Lower leg skin (tissue), 4 donors: ENCODE measurements at regions not wholly inside any gene's neighbourhood (a gene's known extent, or its start where the extent isn't known, plus 50 kb on each side); places are given as distances from the start of the nearest gene placed in this dataset.

Experiments used
- DNase-seq, 2 donors: peaks; one replicate each; pipeline ENCODE4 v3.0.0-alpha.2; 2019; ENCODE audit warnings: low spot score in 2 of 2
- H3K4me3 ChIP-seq: fragments of 200-600 bp; sonication (generic); 2 replicates; pipeline ENCODE4 v1.5.1; 2017; ENCODE audit warnings: mild to moderate bottlenecking, low read depth; ENCODE audit not compliant: poor library complexity, severe bottlenecking
- POLR2A ChIP-seq, 2 donors: fragments of 450-650 bp; IDR thresholded peaks; one replicate each; pipeline ENCODE4 v1.6.1; 2016 to 2017; ENCODE audit warnings: antibody characterized with exemption in 2 of 2, mild to moderate bottlenecking in 1 of 2, moderate library complexity in 1 of 2
- WGBS, 2 donors: methylation state at CpG; one replicate each; pipeline ENCODE4 v1.1.5; 2018; 5-methylcytosine and 5-hydroxymethylcytosine counted together
- intact Hi-C: fragments of 100-400 bp; cut with DNase I; formaldehyde crosslinking; loops from one replicate; pipeline ENCODE4 v1.15.0; 2023; ENCODE audit warnings: low total_unique reads
- TF ChIP-seq, protein P1 (sequence below), 3 donors: fragments of 450-650 bp; IDR thresholded peaks; one replicate each; pipeline ENCODE4 v1.5.1; 2016; ENCODE audit warnings: antibody characterized with exemption in 3 of 3, mild to moderate bottlenecking in 3 of 3, moderate library complexity in 2 of 3

DNA sequence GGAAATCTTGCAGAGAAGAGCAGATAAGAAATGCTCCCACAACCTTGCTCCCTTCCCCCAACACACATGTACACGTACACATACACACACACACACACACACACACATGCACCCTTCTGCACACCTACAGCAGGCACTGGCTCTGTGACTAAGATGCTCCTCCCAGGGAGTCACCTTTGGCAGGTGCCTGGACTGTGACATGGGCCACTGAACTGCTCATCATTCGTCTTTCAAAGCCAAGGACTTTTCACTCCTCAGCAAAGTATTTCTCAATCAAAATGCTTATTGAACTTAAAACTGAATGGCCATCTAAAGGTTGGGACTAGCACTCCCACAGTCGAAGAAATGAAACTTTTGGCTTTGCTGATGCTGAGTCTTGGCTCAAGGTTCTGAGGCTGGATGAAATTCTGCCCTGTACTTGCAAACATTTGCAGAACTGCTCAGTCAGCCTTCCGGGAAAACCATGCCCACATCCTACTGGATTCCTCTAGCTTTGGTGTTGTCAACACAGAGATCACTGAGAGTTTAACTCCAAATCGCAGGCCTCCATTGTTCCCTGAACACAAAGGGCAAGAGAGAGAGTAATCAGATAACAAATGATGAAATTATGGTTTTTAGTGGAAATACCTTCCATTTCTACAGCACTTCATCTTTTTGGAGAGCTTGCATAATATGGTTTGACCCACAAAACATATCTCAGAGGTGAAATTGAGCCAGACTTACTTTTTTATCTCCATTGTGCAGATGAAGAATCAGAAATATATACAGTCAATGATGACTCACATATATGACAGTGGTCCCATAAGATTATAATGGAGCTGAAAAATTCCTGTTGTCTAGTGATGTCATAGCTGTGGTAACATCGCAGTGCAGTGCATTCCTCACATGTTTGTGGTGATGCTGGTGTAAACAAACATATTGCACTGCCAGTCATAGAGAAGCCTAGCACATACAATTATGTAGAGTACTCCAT, 72.4 kb upstream of the BCAR3 start:
- TF ChIP-seq, protein P1, sequence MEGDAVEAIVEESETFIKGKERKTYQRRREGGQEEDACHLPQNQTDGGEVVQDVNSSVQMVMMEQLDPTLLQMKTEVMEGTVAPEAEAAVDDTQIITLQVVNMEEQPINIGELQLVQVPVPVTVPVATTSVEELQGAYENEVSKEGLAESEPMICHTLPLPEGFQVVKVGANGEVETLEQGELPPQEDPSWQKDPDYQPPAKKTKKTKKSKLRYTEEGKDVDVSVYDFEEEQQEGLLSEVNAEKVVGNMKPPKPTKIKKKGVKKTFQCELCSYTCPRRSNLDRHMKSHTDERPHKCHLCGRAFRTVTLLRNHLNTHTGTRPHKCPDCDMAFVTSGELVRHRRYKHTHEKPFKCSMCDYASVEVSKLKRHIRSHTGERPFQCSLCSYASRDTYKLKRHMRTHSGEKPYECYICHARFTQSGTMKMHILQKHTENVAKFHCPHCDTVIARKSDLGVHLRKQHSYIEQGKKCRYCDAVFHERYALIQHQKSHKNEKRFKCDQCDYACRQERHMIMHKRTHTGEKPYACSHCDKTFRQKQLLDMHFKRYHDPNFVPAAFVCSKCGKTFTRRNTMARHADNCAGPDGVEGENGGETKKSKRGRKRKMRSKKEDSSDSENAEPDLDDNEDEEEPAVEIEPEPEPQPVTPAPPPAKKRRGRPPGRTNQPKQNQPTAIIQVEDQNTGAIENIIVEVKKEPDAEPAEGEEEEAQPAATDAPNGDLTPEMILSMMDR (IDR thresholded peaks at IDR 0.05), result no peak
- no peak for TF ChIP-seq POLR2A (IDR thresholded peaks at IDR 0.05)
- 23 to 37% methylated on average over 6 of the region's 6 CpGs for WGBS, 2 donors
- DNase-seq, result no peak
- no peak overlapping the region for H3K4me3 ChIP-seq
- intact Hi-C loops, result no loop called here

DNA sequence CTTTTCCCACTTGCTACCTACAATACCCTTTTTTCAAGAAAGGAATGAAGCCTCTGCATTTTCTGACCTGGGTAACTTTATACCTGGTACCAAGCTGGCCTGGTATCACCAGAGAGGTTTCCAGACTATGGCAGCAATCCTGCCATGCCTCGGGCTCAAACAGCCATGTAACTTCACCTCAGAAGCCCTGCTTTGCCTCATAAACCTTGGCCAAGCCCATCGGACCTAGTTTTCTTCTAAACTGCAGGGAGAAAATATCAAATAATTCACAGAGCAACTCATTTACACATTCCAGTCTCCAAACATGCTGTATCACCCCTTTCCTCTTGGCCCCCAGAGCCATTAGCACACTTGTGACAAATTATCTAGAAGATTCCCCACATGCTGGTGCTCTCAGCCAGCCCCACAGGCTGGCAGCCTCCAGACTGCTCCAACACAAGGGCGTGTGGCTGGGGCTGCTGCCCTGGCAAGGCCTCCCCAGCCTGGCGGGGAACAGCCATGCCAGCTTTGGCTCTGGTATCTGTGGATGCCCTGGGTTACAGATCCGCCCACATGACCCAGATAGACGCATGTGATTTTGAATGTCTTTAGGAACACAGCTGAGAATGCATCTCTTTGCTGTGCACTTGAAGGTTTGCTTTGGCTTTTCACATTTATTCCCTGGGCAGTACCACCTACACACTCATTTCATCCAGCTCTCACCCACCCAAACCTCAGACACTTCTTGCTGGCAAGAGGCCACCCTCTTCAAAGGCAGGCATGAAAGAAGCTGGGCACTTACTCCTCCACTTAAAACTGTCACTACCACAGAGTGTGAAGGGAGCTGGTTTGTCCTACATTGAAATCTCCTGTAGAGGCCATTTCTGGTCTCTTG, 70.0 kb upstream of the BCAR3 start:
- TF ChIP-seq, protein P1 (IDR thresholded peaks at IDR 0.05), result no peak
- TF ChIP-seq POLR2A (IDR thresholded peaks at IDR 0.05), result no peak
- intact Hi-C loops, result no loop called here
- DNase-seq, result peak; percentile 62 to 84
- 40 to 45% methylated on average over 6 of the region's 6 CpGs for WGBS, 2 donors
- no peak overlapping the region for H3K4me3 ChIP-seq

DNA sequence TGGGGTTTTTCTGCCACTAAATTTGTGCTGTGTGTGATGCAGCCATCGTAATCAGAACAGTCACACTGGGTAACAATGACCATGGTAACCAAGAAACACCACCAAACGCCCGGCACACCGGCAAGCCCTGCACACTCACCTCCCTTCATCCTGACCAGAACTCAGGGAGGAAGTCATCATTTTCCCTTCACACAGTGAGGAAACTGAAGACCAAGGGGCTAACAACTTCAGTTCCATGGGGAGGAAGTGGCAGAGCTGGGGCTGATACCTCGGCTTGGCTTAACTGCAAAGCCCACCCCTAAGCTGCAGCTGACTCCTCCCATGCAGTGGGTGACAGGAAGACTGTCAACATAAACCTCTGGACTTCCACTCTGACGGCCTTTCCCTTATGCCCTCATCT, 69.3 kb upstream of the BCAR3 start:
- intact Hi-C loops, result no loop called here
- no peak for DNase-seq
- 50 to 73% methylated on average over 6 of the region's 6 CpGs for WGBS, 2 donors
- H3K4me3 ChIP-seq, result no peak overlapping the region
- TF ChIP-seq POLR2A (IDR thresholded peaks at IDR 0.05), result no peak
- TF ChIP-seq, protein P1 (IDR thresholded peaks at IDR 0.05), result no peak

DNA sequence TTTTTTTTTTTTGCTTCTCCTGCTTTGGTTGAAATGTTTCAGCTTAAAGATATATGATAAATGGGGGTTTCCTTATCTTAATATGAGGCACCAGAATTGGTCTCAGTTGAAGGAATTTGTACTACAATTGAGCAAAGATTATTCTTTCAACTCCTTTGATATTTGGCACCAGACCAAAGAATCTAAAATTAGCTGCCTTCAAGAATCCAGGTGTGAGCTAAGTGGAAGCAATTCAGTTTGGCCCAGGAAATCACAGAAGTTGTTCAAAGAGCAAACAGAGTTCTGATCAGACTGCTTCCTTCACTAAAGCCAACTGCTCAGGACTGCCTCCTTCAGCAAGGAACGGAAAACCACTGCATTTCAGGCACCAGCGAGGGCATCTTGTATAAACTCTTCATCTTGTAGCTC, 68.3 kb upstream of the BCAR3 start:
- no peak for TF ChIP-seq POLR2A (IDR thresholded peaks at IDR 0.05)
- no peak for DNase-seq
- H3K4me3 ChIP-seq, result no peak overlapping the region
- intact Hi-C loops, result no loop called here
- 48 to 51% methylated on average over 2 of the region's 2 CpGs for WGBS, 2 donors

DNA sequence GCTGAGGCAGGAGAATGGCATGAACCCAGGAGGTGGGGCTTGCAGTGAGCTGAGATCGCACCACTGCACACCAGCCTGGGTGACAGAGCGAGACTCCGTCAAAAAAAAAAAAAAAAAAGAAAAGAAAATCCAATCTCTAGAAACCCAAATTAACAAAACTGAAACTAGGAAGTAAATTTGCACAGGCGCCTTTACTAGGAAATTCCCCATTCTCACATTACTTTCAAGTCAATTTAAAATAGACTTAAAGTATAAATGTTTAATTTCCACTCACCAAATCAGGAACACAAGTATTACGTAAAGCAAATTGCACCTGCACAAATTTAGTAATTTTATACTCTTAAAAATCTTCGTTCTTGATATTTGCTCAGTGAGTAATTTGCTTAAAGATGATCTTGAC, 67.8 kb upstream of the BCAR3 start:
- TF ChIP-seq, protein P1 (IDR thresholded peaks at IDR 0.05), result no peak
- TF ChIP-seq POLR2A (IDR thresholded peaks at IDR 0.05), result no peak
- H3K4me3 ChIP-seq, result no peak overlapping the region
- 57 to 71% methylated on average over 6 of the region's 6 CpGs for WGBS, 2 donors
- no peak for DNase-seq
- intact Hi-C loops, result no loop called here
